K562 (cell line): ENCODE measurements at regions not wholly inside any gene's neighbourhood (a gene's known extent, or its start where the extent isn't known, plus 50 kb on each side); places are given as distances from the start of the nearest gene placed in this dataset.

ENCODE experiments used
- ATAC-seq: fragments of 200-7000 bp; cut with Tn5 transposase; 3 replicates; pipeline ENCODE4 v1.9.1; 2020; ENCODE audit warnings: moderate library complexity
- BruUV-seq: library from RNA; stranded (reverse); fragments of 400-500 nt; replicated peaks from 2 replicates; lab custom pipeline; 2021; lab: Mats Ljungman, UMichigan
- CTCF ChIA-PET: fragments of 300-600 bp; formaldehyde crosslinking; extraction: SDS; loops from one replicate; lab custom pipeline; 2021; ENCODE audit warnings: low intra/inter-chr PET ratio; lab: Yijun Ruan, JAX
- POLR2A ChIA-PET: fragments of 300-600, 350-650 bp; sonication (Branson Sonifier 250); formaldehyde crosslinking; extraction: SDS; loops from one replicate; lab custom pipeline; 2021; ENCODE audit warnings: antibody characterized with exemption, inconsistent platforms; lab: Yijun Ruan, JAX
- DNase-seq, 4 experiments: peaks; one replicate each; pipeline versions ENCODE4 v3.0.0 to v3.0.0-alpha.2; 2011 to 2018; ENCODE audit warnings: low spot score in 3 of 4, mixed read lengths in 3 of 4; ENCODE audit errors: extremely low read depth in 1 of 4
- FAIRE-seq: peaks from 2 replicates; lab custom pipeline; 2011; peaks lifted over from hg19 to GRCh38; lab: Jason Lieb, UNC
- H2AFZ ChIP-seq: 2 replicates; pipeline ENCODE4 v1.6.0; 2011; ENCODE audit warnings: low read depth, low read length, control low read depth, inconsistent platforms
- H3K27ac ChIP-seq: fragments of 200-600 bp; 3 replicates; pipeline ENCODE4 v1.8.0; 2011; ENCODE audit warnings: low read depth, mild to moderate bottlenecking, control low read depth, inconsistent platforms, low read length, moderate library complexity, mixed read lengths; ENCODE audit errors: extremely low read depth
- H3K27me3 ChIP-seq, 2 experiments: fragments of 300-600 bp in 1 of 2; 2 replicates in 1 of 2; 3 replicates in 1 of 2; pipeline versions ENCODE4 v1.6.0 to v1.8.0; 2011; ENCODE audit warnings: inconsistent platforms in 2 of 2, low read length in 2 of 2, mild to moderate bottlenecking in 1 of 2, mixed read lengths in 1 of 2, moderate library complexity in 1 of 2; ENCODE audit not compliant: control insufficient read depth in 2 of 2, insufficient read depth in 2 of 2
- H3K36me3 ChIP-seq: fragments of 300-600 bp; 3 replicates; pipeline ENCODE4 v1.8.0; 2011; ENCODE audit warnings: mild to moderate bottlenecking, low read length, inconsistent platforms; ENCODE audit not compliant: control insufficient read depth, insufficient read depth
- H3K4me1 ChIP-seq, 2 experiments: fragments of 200-600 bp in 1 of 2; replicated peaks in 1 of 2; 2 replicates in 1 of 2; 3 replicates in 1 of 2; pipeline versions ENCODE4 v1.5.1 to v1.8.0; 2011; ENCODE audit warnings: inconsistent platforms in 2 of 2, low read length in 2 of 2, mild to moderate bottlenecking in 1 of 2, mixed read lengths in 1 of 2, moderate library complexity in 1 of 2; ENCODE audit not compliant: control insufficient read depth in 2 of 2, insufficient read depth in 2 of 2
- H3K4me2 ChIP-seq: 2 replicates; pipeline ENCODE4 v1.6.1; 2011; ENCODE audit warnings: low read length, control low read depth, inconsistent platforms, mixed read lengths; ENCODE audit not compliant: insufficient read depth
- H3K4me3 ChIP-seq: fragments of 200-600 bp; sonication (generic), shearing (Covaris generic); 2 replicates; pipeline ENCODE4 v1.5.1; 2016; ENCODE audit warnings: control low read depth, inconsistent platforms
- H3K79me2 ChIP-seq: fragments of 200-600 bp; 3 replicates; pipeline ENCODE4 v1.8.0; 2011; ENCODE audit warnings: low read length, inconsistent platforms; ENCODE audit not compliant: control insufficient read depth, insufficient read depth
- H3K9ac ChIP-seq, 2 experiments: 2 replicates each; pipeline versions ENCODE4 v1.6.0 to v1.6.1; 2011; ENCODE audit warnings: low read depth in 2 of 2, low read length in 2 of 2, control low read depth in 1 of 2, inconsistent platforms in 1 of 2, mild to moderate bottlenecking in 1 of 2, mixed read lengths in 1 of 2; ENCODE audit not compliant: insufficient read depth in 1 of 2
- H3K9me1 ChIP-seq: one replicate; pipeline ENCODE4 v1.6.0; 2011; ENCODE audit warnings: inconsistent platforms, mild to moderate bottlenecking, low read length, moderate library complexity; ENCODE audit not compliant: control insufficient read depth, insufficient read depth
- H3K9me3 ChIP-seq: replicated peaks from 2 replicates; pipeline ENCODE4 v1.5.1; 2011; ENCODE audit warnings: low read depth, low read length, inconsistent platforms; ENCODE audit not compliant: control insufficient read depth, insufficient read depth
- H4K20me1 ChIP-seq: replicated peaks from 2 replicates; pipeline ENCODE4 v1.6.1; 2011; ENCODE audit warnings: low read length, inconsistent platforms, mixed read lengths; ENCODE audit not compliant: control insufficient read depth, insufficient read depth
- NFIC ChIP-seq: fragments of 450-650 bp; IDR thresholded peaks from 2 replicates; pipeline ENCODE4 v1.6.1; 2017; ENCODE audit warnings: mild to moderate bottlenecking, inconsistent platforms
- WGBS: fragments of 100-300 bp; shearing (Covaris generic); methylation state at CpG from one replicate; pipeline ENCODE4 v1.1.6; 2016; ENCODE audit warnings: low coverage, mixed read lengths; ENCODE audit not compliant: insufficient coverage; ENCODE audit errors: missing lambda C conversion rate; 5-methylcytosine and 5-hydroxymethylcytosine counted together
- in situ Hi-C: fragments of 300-500 bp; cut with MboI; formaldehyde crosslinking; loops from 4 replicates; pipeline ENCODE4 v1.15.0; 2018; ENCODE audit warnings: inconsistent platforms, mixed read lengths
- intact Hi-C: fragments of 100-400 bp; cut with micrococcal nuclease; formaldehyde crosslinking; loops from 2 replicates; pipeline ENCODE4 v1.14.2; 2022
- TF ChIP-seq, protein P1 (sequence below): fragments of 250-450 bp; sonication (Bioruptor Pico); IDR thresholded peaks from 2 replicates; pipeline ENCODE4 v1.4.0; 2020; ENCODE audit warnings: mild to moderate bottlenecking, moderate library complexity, borderline replicate concordance

DNA sequence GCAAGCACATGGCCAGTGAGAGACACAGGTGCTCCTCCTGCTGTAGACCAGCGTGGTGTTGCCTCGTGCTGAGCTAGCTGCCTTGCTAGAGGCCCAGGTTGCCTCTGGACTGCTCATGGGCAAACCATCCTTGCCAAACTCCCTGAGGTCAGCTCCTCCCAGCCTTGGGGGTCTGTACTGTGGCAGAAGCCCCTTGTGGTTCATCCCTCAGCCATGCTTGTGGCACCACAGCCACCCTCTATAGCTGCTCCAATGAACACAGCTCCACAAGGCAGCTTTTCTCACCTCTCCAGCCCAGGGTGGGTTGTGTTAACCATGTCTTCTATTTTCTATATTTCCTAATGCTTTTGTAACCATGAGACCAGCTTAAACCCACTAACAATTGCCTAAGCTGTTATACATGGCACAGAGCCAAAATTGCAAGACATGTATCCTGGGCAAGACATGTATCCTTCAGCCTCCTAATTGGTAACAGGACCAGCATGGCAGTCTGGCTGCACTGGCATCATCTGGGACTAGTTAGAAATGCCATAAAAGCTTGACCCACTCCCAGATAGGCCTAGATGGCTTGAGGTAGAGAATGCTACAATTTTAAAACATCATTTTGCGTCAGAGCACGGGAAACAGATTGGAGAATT is 183.1 kb upstream of the S1PR3 start:
- H3K36me3 ChIP-seq, result no peaks in the 10 kb centered on the region
- H3K4me2 ChIP-seq, result no peak overlapping the region
- FAIRE-seq, result no peak
- BruUV-seq, result no TSS peak
- WGBS, result 89% methylated on average over 4 of the region's 4 CpGs
- H3K9ac ChIP-seq, result no peak overlapping the region; a peak in 1 of 4 replicates
- intact Hi-C loops, result no loop called here
- H3K4me3 ChIP-seq, result no peak overlapping the region
- no peak overlapping the region for H3K27ac ChIP-seq
- TF ChIP-seq, protein P1, sequence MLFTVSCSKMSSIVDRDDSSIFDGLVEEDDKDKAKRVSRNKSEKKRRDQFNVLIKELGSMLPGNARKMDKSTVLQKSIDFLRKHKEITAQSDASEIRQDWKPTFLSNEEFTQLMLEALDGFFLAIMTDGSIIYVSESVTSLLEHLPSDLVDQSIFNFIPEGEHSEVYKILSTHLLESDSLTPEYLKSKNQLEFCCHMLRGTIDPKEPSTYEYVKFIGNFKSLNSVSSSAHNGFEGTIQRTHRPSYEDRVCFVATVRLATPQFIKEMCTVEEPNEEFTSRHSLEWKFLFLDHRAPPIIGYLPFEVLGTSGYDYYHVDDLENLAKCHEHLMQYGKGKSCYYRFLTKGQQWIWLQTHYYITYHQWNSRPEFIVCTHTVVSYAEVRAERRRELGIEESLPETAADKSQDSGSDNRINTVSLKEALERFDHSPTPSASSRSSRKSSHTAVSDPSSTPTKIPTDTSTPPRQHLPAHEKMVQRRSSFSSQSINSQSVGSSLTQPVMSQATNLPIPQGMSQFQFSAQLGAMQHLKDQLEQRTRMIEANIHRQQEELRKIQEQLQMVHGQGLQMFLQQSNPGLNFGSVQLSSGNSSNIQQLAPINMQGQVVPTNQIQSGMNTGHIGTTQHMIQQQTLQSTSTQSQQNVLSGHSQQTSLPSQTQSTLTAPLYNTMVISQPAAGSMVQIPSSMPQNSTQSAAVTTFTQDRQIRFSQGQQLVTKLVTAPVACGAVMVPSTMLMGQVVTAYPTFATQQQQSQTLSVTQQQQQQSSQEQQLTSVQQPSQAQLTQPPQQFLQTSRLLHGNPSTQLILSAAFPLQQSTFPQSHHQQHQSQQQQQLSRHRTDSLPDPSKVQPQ (CRISPR knock-in tag), result no peak
- peak; percentile 89 for TF ChIP-seq NFIC
- in situ Hi-C loops, result no loop called here
- H3K4me1 ChIP-seq, result peaks cover 3 to 20% of the 10 kb centered on the region in 2 experiments; a peak in 3 of 5 replicates
- ChIA-PET CTCF (no interaction called here), POLR2A (no interaction called here)
- no peak for ATAC-seq
- H3K9me1 ChIP-seq, result peaks cover 3% of the 10 kb centered on the region
- H4K20me1 ChIP-seq, result no peaks in the 10 kb centered on the region
- DNase-seq, result no peak
- H3K27me3 ChIP-seq, result no peaks in the 10 kb centered on the region
- H3K79me2 ChIP-seq, result no peaks in the 10 kb centered on the region
- no peak overlapping the region for H2AFZ ChIP-seq
- no peaks in the 10 kb centered on the region for H3K9me3 ChIP-seq
